ENCODE measurements at regions not wholly inside any gene's neighbourhood (a gene's known extent, or its start where the extent isn't known, plus 50 kb on each side); places are given as distances from the start of the nearest gene placed in this dataset.

- TF ChIP-seq CTCF (conservative IDR thresholded peaks at IDR 0.05 in 1 of 2, IDR thresholded peaks at IDR 0.05 in 1 of 2; ENCODE audit: extremely low read depth in 1 of 2, insufficient read depth in 1 of 2, low read depth in 1 of 2, low read length in 2 of 2) (no peak), EZH2 (IDR thresholded peaks at IDR 0.05; ENCODE audit: borderline replicate concordance, low read length) (no peak)
Observed at GRCh38 chr5:65075623-65076250, 307.0 kb downstream of the CWC27 start.
